Right lung (tissue), 2 donors: ENCODE measurements at regions not wholly inside any gene's neighbourhood (a gene's known extent, or its start where the extent isn't known, plus 50 kb on each side); places are given as distances from the start of the nearest gene placed in this dataset.
"Not testable (repeated sequence)": the region's sequence is repeated elsewhere in the genome, so short reads cannot be mapped to it uniquely, and the experiment has no call there.

ENCODE experiments used
- DNase-seq, 2 donors: peaks; one replicate each; pipeline ENCODE4 v3.0.0-alpha.2; 2013

DNA sequence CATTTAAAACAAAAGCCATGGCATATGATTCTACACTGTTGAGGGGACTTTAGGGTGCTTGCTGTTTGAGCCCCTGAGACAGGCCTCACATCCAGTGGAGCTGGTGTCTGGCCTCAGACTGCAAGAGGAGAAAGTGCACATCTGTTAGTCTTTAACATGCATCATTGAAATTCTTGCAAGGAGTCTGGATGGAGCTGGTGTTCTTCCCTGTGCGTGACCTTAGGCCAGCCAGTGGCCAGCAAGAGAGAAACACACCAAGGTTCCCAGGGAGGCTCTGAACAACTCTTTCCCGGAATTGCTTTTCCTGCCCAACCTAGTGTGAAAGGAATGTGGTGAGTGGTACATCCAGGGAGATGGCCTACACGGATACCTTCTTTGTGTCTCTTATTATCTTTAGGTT, 282.8 kb upstream of the TNC start:
- DNase-seq: no peak

DNA sequence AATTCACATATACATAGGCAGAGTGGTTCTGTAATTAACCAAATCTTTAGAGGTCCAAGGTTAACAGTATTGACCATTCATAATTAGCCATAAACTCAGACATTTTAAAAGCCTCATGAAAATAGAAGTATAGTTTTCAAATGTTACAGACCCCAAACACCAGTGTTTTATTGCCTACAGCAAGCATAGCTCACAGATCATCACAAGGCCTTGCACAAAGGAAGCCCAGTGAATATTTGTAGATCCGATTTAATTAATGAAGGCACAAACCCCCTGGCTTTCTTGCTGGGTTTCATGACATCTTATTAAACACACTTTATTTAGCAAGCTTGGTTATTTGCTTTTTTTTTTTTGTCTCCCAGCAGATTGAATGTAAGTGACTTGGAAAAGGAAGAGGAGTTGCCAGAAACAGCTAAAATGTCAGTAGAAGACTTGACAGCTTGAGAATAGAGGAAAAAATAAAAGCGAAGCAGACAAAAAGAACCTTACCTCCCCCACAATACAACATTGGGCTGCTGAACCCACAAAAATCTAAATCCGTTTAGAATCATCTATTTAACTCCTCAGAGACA, 283.9 kb upstream of the TNC start:
- no peak for DNase-seq

DNA sequence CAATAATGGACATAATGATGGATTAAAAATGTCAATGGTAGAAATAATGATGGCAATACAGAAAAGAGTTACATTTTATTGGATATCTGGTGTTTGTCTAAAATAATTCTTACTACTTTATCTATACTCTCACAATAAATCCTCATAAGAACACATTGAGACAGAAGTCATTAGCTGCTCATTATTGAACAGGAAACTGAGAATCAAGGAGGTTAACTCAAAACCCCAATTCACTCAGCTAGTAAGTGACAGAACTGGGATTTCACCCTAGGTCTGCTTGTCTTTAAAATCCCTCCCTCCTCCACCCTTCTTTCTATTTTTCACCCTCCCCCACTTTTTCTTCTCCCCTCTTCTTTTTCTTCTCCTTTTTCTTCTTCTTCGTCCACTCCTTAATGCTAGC, 285.8 kb upstream of the TNC start:
- no peak for DNase-seq

DNA sequence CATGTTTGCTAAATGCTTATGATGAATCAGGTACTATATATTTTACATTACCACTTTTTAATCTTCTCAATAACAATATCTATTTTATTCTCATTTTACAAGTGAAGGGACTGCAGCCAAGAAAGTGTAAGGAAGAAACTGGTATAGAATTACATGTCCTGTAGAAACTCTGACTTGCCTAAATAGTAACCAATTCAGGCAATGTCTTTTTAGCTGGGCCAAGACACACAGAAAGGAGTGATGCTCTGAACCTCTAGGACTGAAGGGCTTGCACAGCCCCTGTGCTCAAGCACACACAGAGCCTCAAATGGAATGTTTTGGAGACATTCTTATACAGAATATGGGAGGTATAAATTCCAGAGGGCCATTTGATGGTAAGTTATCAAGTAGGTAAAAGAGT, 286.4 kb upstream of the TNC start:
- DNase-seq: no peak

DNA sequence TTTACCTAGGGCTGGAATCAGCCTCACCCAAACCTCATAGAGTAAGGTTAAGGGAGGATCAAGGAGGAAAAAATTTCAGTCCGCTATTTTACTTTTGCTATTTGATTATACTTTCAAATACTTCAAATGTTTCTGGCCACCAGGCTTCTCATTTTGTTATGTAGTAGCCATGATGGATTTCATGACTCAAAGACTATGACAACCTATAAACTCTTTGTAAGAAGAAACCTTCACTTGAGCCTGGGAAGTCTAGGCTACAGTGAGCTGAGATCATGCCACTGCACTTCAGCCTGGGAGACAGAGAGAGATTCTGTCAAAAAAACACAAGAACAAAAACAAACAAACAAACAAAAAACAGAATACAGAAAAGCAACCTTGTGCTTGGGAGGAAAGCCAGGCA, 293.6 kb upstream of the TNC start:
- DNase-seq: no peak

DNA sequence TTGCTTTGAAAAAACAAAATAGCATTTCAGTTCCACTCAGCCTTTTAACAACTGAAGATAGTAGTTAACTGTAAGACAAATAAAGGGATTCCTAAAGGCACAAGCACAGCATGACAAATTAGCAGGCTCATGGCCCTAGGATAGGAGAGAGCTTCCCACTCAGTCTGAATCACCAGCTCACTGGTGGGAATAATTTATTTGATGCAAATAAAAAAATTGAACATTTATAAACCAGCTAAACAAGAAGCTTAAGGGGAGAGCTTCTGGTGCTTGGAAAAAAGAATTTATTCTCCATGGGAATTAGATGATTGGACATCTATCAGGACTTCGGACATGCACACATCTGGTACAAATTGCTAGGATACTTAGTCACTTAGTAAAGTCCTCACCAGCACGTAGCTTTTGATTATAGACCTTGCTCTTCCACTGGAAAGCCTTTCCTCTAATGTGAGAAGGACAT, 294.1 kb upstream of the TNC start:
- DNase-seq: no peak

DNA sequence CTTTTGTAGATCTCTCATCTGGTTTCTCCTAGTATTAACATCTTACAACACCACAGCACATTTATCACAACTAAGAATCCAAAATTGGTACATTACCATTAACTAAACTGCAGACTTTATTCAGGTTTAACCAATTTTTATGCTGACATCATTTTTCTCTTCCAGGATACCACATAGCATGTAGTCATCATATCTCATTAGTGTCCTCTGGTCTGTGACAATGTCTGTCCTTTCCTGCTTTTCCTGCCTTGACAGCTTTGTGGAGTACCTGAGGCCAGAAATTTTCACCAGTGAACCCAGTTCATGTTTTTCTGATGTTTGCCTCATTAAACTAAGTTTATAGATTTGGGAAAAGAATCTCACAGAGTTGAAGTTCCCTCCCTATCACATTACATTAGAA, 294.7 kb upstream of the TNC start:
- DNase-seq: no peak

DNA sequence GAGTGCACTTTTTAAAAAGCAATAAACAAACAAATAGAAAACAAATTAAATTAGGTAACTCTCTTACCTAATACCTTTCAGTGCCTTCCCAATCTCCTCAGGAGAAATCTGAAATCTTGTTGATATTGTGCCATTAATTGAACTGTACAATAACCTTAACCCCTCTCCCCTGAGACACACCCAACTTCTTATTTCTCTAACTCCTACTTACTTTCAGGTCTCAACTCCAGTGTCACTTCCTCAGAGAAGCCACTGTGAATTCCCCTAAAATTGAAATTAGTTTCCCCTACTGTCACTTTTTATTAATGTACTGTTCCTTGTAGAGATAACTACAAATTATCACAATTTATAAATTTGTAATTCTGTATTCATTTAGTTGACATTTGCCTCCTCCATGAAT, 295.3 kb upstream of the TNC start:
- no peak for DNase-seq

DNA sequence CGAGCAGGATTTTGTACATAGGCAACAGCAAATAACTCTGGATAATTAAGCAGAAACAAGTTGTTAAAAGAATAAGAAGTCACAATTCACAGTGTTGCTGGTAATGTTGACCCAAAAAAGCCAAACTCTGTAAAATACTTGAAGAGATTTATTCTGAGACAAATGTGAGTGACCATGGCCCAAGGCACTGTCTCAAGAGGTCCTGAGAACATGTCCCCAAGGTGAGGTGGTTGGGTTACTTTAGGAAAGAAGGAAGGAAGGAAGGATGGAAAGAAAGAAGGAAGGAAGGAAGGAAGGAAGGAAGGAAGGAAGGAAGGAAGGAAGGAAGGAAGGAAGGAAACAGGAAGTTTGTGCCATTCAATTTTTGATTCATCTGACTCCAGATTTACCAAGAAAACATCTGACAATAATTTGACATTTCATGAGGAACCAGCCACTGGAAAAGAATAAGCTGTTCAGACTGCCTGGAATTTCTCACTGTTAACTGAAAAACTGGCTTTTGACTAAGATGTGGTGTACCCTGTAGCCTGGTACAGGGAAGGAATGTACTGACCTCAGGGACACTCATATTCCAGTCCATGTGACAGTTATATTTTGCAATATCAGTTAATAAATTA, 295.9 kb upstream of the TNC start:
- DNase-seq: no peak

DNA sequence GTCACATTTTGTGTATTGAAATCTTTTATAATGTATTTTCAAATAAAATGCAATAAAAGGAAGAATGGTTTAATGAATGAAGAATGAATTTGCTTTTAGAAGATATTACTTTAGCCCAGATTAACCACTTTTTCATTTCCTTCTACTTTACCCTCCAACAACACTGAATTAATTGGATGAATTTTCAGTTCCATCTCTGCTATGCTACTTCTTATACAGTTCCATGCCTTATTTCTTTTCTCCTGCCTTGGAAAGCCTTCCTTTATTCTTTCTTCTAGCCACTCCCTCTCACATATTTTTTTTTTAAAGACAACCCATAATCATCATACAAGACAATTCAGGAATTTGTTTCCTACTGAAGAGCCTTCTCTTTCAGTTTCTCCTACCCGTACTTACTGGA, 296.6 kb upstream of the TNC start:
- no peak for DNase-seq

DNA sequence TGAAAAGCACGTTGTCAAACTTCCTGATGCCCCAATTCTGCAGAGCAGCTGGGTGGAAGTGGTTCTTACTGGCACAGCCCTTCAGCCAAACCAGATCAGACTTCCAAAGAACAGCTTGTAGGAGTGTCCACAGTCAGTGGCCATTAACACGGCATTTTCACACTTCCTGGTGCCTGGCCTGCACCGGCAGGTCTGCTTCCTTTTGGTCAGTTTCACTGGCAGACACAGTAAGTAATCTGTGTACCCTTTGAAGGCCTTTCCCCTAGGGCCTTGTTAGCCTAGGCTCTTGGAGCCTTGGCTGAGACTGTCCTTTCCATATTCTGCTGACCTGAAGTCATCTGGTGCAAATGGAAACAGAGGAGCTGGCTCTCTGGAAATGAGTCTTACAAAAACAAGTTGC, 297.5 kb upstream of the TNC start:
- no peak for DNase-seq

DNA sequence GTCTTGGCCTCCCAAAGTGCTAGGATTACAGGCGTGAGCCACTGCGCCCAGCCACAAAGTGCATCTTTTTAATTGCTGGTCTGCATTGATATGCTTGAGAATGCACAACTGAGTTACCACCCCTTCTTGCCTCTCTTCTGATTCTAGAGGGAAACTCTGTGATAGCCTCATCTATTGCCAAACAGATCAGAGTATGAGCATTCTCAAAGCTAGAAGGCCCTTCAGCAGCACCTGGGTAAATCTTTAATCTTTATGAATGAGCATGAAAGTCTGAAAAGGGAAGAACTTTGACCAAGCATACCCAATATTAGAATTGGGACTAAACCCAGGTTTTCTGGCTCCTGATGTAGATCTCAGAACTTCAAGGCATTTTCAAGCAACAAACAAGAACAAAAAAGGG, 298.3 kb upstream of the TNC start:
- no peak for DNase-seq

DNA sequence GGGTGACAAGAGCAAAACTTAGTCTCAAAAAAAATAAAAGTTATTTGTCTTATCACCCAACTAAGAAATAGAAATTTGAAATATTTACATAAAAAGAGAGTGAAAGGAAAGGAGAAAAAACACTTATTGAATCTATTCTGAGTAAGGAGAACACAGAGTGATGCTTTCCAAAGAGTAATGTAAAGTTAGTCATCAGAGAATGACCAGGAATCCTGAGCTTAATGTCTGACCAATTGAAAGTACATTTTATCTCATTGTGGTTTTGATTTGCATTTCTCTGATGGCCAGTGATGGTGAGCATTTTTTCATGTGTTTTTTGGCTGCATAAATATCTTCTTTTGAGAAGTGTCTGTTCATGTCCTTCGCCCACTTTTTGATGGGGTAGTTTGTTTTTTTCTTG, 300.2 kb upstream of the TNC start:
- DNase-seq: not testable (repeated sequence)

DNA sequence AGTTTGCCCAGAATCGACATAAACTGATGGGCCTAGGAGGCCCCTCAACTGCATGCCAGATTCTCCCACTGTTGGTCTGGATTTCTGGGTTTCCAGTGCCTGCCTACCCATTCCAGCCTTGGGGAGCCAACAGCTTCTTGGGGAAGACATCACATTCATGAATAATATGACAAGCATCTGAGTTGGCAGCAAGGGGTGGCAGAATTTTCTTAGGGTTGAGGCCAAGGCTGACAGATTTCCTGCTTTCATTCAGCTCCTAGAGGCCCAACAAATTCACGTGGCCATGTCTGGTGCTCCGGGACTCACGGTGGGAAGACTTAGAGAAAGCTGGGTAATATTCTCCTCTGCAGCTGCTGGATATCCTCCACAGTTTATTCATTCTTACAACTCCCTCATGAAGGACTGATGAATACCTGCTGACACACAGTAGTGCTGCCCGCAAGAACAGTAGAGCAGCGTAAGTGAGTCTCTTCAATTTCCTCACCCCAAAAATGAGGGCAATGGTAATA, 305.0 kb upstream of the TNC start:
- DNase-seq: no peak

DNA sequence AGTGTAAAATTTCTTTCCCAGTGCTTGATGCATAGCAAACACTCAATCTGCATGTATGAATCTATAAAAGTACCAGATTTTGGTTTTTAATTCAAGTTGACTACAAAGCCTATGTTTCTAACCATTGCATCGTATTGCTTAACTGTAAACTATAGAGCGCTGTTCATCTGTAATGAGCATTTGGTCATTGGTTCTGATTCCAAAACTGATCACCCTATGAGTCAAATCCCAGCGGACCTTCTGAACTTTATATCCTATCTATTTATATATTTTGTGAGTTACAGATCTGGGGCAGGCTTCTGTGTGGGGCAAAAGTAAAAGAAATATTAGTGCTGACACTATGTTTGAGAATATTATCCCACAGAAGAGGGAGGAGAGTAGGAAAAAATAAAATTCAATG, 305.7 kb upstream of the TNC start:
- no peak for DNase-seq

DNA sequence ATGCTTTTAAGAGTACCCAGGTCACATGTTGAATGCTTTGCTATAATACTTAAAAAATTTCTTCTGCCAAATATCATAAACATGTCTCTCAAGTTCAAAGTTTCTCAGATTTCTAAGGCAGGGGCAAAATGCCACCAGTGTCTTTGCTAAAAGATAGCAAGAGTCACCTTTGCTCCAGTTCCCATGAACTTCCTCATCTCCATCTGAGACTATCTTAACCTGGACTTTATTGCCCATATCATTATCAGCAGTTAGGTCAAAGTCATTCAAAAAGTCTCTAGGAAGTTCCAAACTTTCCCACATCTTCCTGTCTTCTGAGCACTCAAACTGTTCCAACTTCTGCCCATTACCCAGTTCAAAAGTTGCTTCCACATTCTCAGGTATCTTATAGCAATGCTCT, 307.6 kb upstream of the TNC start:
- DNase-seq: no peak

DNA sequence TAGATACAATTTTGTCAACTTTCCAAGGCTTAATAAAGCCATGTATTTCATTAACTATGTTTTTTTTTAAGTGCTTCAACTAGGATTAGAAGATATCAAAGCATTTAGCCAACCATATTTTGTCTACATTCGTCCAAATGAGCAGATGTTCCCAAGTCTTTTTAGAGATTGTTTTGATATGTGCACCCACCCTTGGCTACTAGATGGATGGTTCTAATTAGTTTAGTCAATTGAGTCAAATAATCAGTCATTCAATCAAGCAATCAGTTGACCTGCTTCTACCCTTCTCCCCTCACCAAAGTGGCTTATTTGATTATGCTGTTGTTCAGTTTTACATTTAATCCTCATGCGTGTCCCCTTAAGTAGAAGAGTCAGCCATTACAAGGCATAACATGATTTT, 319.5 kb upstream of the TNC start:
- DNase-seq: no peak

DNA sequence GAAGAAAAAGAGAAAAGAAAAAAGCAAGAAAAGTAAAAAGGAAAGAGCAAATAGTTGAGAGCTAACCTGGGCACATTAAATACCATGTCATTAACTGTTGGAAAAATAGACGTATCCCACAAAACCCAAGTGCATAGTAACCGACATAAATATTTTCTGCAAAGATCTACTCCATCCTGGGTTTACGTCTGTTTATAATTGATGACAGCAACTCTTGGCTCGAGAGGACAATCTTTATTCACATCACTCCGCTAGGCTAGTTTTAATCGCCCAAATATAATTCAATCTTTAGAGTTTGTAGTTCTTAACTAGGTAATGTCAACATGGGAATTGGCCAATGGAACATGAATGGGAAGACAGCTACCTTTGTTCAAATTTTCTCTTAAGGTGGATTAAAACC, 321.7 kb upstream of the TNC start:
- DNase-seq: no peak

DNA sequence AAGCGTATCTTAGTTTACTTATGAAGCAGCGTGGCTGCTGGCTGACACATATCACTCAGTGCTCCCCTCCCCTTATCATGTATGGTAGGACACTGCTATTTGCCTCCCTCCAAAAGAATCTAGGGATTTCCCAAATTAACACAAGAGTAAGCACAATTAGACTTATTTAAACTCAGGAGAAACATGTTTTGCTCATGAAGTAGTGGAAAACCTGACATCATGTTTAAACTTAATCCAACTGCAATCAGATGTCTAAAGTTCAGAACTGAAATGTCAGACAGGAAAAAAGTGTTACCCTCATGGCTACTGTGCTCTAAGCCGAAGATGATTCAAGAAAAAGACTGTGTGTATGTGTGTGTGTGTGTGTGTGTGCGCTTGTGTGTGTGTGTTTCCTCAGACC, 324.1 kb upstream of the TNC start:
- peak in 1 of 2 donors; percentile 23 for DNase-seq

DNA sequence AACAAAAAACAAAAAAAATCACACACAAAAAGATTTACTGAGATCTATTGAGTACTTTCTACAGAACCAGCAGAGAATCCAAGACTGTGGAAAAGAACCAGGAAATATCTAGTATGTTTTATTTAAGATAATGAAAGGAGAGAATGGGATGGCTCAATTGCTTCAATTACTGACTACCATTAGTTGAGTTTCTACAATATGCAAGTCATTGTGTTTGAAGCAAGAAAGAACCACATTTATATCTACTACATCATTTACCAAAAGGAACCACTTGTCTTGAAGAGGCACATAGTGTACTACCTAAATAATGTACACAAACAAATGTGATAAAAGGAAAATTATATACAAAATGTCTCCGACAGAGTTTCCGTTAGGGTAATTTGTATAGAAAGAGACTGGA, 325.9 kb upstream of the TNC start:
- DNase-seq: no peak

DNA sequence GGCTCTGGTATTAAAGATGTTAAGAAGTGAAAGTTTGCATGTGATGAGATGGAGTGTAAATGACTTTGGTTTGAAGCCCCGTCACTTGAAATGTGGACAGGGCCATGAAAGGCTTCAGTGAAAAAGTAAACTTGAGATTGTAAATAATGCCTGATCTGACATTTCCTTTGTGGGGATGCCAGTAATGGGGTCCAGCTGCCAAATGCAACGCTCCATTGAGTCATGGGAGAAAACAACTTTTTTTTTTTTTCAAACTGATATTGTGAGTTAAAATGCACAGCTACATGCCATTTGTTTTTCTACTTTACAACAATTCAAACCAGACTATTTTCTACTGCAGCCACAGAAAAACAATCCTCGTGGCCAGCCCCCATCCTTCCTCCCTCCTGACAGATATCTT, 327.0 kb upstream of the TNC start:
- DNase-seq: peak; percentile 89 to 93

DNA sequence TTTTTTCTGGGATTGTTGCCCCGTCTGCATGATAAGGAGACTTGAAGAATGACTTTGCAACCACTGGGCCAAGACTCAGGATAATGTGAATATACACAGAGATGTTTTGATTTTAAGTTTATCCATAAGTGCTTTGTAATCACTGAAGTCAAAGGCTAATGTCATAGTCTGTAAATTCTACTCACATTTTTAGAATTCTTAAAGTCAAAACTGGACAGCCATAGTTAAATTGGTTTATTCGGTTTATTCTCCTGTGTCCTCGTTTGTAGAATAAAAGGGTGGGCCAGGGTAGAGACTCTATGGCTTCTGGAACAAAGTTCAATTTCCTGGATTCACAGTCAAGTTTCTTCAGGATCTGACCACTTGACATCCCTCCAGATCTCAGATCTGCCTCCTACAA, 327.7 kb upstream of the TNC start:
- DNase-seq: peak in 1 of 2 donors; percentile 36

DNA sequence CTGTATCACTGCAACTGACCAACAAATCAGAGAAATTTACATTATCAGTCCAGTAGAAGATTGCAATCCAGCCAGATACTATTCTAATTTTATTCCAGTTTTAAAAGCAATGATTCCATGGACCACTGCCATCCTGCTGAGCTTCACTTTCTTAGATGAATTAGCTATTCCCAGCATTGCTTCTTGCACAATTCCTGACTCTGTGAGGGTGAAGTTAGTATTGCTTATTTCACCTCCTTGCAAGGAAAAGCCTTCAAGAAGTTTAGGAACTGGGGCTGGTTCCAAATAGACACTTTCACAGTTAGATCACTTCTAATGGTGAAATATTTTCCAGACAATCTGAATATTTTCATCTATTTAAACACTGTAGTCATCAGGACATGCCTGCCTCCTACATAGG, 338.6 kb upstream of the TNC start:
- DNase-seq: peak in 1 of 2 donors; percentile 33

DNA sequence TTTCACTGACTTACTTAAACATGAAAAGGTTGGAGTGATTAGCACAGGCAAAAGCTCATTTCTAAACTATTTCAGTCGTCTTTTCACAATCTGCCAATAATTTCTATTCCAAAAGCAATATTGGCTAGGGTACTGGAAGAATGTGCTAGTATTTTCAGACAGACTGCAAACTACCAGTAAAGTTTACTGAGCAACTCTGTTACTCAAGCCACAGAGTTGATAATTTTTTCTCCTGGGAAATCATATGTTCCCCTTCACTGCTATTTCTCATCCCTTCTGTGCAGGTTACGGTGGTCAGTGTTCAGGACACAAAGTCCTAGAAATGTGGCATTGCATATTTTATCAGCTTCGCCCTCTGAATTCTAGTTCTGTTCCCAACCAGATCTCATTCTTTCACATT, 343.3 kb upstream of the TNC start:
- no peak for DNase-seq
